Suprapubic skin (tissue), 4 donors: ENCODE measurements at regions not wholly inside any gene's neighbourhood (a gene's known extent, or its start where the extent isn't known, plus 50 kb on each side); places are given as distances from the start of the nearest gene placed in this dataset.

Source experiments
- DNase-seq, 2 donors: peaks; one replicate each; pipeline ENCODE4 v3.0.0-alpha.2; 2019; ENCODE audit warnings: low spot score in 2 of 2
- H3K27ac ChIP-seq: fragments of 200-600 bp; sonication (generic); one replicate; pipeline ENCODE4 v1.5.1; 2019
- H3K27me3 ChIP-seq: fragments of 200-600 bp; sonication (generic); one replicate; pipeline ENCODE4 v1.5.1; 2019
- H3K36me3 ChIP-seq: fragments of 200-600 bp; sonication (generic); one replicate; pipeline ENCODE4 v1.5.1; 2019
- H3K4me1 ChIP-seq: fragments of 200-600 bp; sonication (generic); one replicate; pipeline ENCODE4 v1.5.1; 2019
- H3K4me3 ChIP-seq: fragments of 200-600 bp; sonication (generic); one replicate; pipeline ENCODE4 v1.5.1; 2019; ENCODE audit warnings: mild to moderate bottlenecking
- H3K9me3 ChIP-seq: fragments of 200-600 bp; sonication (generic); one replicate; pipeline ENCODE4 v1.5.1; 2019
- EP300 ChIP-seq: sonication (generic); formaldehyde crosslinking; IDR thresholded peaks from one replicate; pipeline ENCODE4 v1.6.1; 2017; ENCODE audit warnings: antibody characterized with exemption
- POLR2A ChIP-seq, 2 donors: fragments of 450-650 bp; IDR thresholded peaks; one replicate each; pipeline ENCODE4 v1.6.1; 2017; ENCODE audit warnings: antibody characterized with exemption in 2 of 2, mild to moderate bottlenecking in 2 of 2, moderate library complexity in 2 of 2
- POLR2AphosphoS5 ChIP-seq, 3 donors: sonication (generic); formaldehyde crosslinking; IDR thresholded peaks; one replicate each; pipeline ENCODE4 v1.6.1; 2017; ENCODE audit warnings: antibody characterized with exemption in 3 of 3
- WGBS: methylation state at CpG from one replicate; pipeline ENCODE4 v1.1.5; 2018; 5-methylcytosine and 5-hydroxymethylcytosine counted together
- TF ChIP-seq, protein P1 (sequence below), 2 donors: fragments of 200-600 bp in 1 of 2; fragments of 450-650 bp in 1 of 2; sonication (generic) in 1 of 2; IDR thresholded peaks; one replicate each; pipeline ENCODE4 v1.5.1; 2016 to 2019; ENCODE audit warnings: antibody characterized with exemption in 2 of 2, mild to moderate bottlenecking in 1 of 2, moderate library complexity in 1 of 2

- Histone ChIP-seq H3K36me3 (no peaks in the 10 kb centered on the region), H3K9me3 (no peaks in the 10 kb centered on the region), H3K27ac (peak overlapping the region; percentile 27), H3K4me3 (no peak overlapping the region), H3K4me1 (peaks cover 24% of the 10 kb centered on the region), H3K27me3 (peaks cover 20% of the 10 kb centered on the region)
- 53% methylated on average over 8 of the region's 11 CpGs for WGBS
- TF ChIP-seq, protein P1, sequence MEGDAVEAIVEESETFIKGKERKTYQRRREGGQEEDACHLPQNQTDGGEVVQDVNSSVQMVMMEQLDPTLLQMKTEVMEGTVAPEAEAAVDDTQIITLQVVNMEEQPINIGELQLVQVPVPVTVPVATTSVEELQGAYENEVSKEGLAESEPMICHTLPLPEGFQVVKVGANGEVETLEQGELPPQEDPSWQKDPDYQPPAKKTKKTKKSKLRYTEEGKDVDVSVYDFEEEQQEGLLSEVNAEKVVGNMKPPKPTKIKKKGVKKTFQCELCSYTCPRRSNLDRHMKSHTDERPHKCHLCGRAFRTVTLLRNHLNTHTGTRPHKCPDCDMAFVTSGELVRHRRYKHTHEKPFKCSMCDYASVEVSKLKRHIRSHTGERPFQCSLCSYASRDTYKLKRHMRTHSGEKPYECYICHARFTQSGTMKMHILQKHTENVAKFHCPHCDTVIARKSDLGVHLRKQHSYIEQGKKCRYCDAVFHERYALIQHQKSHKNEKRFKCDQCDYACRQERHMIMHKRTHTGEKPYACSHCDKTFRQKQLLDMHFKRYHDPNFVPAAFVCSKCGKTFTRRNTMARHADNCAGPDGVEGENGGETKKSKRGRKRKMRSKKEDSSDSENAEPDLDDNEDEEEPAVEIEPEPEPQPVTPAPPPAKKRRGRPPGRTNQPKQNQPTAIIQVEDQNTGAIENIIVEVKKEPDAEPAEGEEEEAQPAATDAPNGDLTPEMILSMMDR (IDR thresholded peaks at IDR 0.05) = no peak
- TF ChIP-seq EP300 (no peak), POLR2AphosphoS5 (IDR thresholded peaks at IDR 0.05) (no peak), POLR2A (IDR thresholded peaks at IDR 0.05) (no peak)
- no peak for DNase-seq
Observed at GRCh38 chr1:22239378-22239777, 96.5 kb upstream of the WNT4 start.

DNA sequence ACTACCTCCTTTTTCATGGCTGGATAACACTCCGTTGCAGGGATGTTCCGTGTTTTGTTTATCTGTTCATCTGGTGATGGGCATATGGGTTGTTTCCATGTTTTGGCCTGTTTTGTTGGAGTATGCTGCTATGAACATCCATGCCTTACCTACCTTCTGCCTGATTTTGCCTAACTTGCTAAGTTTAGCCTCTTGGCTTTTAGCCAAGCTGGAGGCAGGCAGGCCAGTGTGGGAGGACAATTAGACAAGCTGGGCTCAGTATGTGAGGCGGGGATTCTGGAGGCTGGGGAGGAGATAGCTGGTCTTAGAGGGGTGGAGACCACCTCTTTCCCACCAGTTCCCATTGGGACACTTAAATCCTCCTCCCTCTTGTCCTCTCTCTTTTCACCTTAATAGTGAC is 98.4 kb upstream of the WNT4 start:
- Histone ChIP-seq H3K9me3 (no peaks in the 10 kb centered on the region), H3K4me3 (no peak overlapping the region), H3K4me1 (peaks cover 23% of the 10 kb centered on the region), H3K27me3 (peaks cover 10% of the 10 kb centered on the region), H3K27ac (no peak overlapping the region), H3K36me3 (no peaks in the 10 kb centered on the region)
- TF ChIP-seq, protein P1 (IDR thresholded peaks at IDR 0.05) = no peak
- TF ChIP-seq POLR2A (IDR thresholded peaks at IDR 0.05) (no peak), EP300 (no peak), POLR2AphosphoS5 (IDR thresholded peaks at IDR 0.05) (no peak)
- 62% methylated on average over 3 of the region's 3 CpGs for WGBS
- no peak for DNase-seq

- TF ChIP-seq, protein P1 (IDR thresholded peaks at IDR 0.05) = no peak
- TF ChIP-seq POLR2AphosphoS5 (IDR thresholded peaks at IDR 0.05) = no peak
- no peak for TF ChIP-seq EP300
- no peak for TF ChIP-seq POLR2A (IDR thresholded peaks at IDR 0.05)
- no peak for DNase-seq
- Histone ChIP-seq H3K9me3 (no peaks in the 10 kb centered on the region), H3K27me3 (peaks cover 5% of the 10 kb centered on the region), H3K27ac (no peak overlapping the region), H3K36me3 (no peaks in the 10 kb centered on the region), H3K4me1 (peaks cover 22% of the 10 kb centered on the region), H3K4me3 (no peak overlapping the region)
- 60% methylated on average over 7 of the region's 9 CpGs for WGBS
Observed at GRCh38 chr1:22241811-22242210, 98.9 kb upstream of the WNT4 start.

- no peak overlapping the region for H3K4me3 ChIP-seq
- peaks cover 10% of the 10 kb centered on the region for H3K4me1 ChIP-seq
- no peaks in the 10 kb centered on the region for H3K9me3 ChIP-seq
- TF ChIP-seq EP300 (no peak), POLR2A (IDR thresholded peaks at IDR 0.05) (no peak), POLR2AphosphoS5 (IDR thresholded peaks at IDR 0.05) (no peak)
- 93% methylated on average over 5 of the region's 9 CpGs for WGBS
- H3K27me3 ChIP-seq = peaks cover 11% of the 10 kb centered on the region
- H3K36me3 ChIP-seq = no peaks in the 10 kb centered on the region
- no peak for DNase-seq
- no peak overlapping the region for H3K27ac ChIP-seq
Observed at GRCh38 chr1:22245100-22245650, 102.3 kb upstream of the WNT4 start.

- no peaks in the 10 kb centered on the region for H3K36me3 ChIP-seq
- TF ChIP-seq POLR2A (IDR thresholded peaks at IDR 0.05) (no peak), POLR2AphosphoS5 (IDR thresholded peaks at IDR 0.05) (no peak), EP300 (no peak)
- TF ChIP-seq, protein P1 (IDR thresholded peaks at IDR 0.05) = no peak
- peaks cover 11% of the 10 kb centered on the region for H3K27me3 ChIP-seq
- no peak overlapping the region for H3K4me3 ChIP-seq
- no peak for DNase-seq
- peaks cover 13% of the 10 kb centered on the region for H3K4me1 ChIP-seq
- H3K27ac ChIP-seq = no peak overlapping the region
- no peaks in the 10 kb centered on the region for H3K9me3 ChIP-seq
- 59% methylated on average over 8 of the region's 8 CpGs for WGBS
Observed at GRCh38 chr1:22245726-22246125, 102.8 kb upstream of the WNT4 start.
